T-helper 2 cell (primary cell): ENCODE measurements at regions not wholly inside any gene's neighbourhood (a gene's known extent, or its start where the extent isn't known, plus 50 kb on each side); places are given as distances from the start of the nearest gene placed in this dataset.

Experiments
- DNase-seq, 5 experiments: peaks; one replicate each; pipeline versions ENCODE4 v3.0.0 to v3.0.0-alpha.2; 2012 to 2022

DNA sequence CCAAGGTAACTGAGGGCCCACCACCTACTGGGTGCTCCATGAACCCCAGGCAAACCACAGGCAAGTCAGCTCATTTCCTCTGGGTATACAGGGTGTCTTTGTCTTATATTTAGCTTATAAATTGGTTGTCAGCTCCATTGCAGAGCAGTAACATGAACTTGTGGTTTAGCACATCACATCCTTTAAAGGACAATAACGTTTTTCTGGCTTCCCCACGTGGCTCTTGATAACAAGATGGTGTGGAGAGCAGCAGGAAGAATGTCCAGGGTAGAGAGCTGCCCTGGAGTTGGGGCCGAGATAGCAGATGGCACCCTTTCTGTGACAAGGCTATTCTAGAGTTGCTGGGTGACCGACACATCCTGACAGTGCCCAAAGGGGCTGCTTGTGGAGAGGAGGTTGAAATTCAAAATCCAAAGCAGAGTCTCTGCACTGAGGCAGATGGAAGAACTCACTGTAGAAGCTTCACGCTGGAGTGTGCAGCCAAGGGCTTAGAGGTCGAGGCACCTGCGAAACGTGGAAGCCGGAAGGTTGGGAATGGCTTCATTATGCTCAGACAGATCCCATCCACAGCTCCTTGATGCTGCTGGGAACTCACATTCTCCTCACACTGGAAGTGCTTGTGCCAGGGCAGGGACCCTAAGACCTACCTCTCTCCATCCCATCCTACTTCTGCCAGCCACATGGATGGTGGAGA, 133.0 kb upstream of the FRY start:
- peak in 1 of 5 experiments; percentile 71 for DNase-seq

DNA sequence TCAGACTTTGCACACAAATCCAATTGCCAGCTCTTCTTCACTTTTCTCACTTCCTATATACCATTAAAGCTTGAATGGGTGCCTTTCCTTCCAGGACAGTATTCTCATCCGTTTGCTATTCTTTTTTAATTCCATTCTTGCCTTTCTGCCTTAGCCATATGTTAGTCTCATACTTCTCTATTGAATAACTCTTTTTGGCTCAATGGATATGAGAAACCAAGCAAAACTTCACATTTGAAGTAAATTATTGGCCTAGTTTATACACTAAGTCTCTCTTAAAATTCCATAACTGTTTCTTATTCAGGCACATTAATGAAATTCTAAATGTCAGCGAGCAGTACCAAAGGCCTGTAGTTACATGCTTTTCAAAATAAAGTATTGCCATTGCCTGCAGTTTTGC, 129.6 kb upstream of the FRY start:
- no peak for DNase-seq

DNA sequence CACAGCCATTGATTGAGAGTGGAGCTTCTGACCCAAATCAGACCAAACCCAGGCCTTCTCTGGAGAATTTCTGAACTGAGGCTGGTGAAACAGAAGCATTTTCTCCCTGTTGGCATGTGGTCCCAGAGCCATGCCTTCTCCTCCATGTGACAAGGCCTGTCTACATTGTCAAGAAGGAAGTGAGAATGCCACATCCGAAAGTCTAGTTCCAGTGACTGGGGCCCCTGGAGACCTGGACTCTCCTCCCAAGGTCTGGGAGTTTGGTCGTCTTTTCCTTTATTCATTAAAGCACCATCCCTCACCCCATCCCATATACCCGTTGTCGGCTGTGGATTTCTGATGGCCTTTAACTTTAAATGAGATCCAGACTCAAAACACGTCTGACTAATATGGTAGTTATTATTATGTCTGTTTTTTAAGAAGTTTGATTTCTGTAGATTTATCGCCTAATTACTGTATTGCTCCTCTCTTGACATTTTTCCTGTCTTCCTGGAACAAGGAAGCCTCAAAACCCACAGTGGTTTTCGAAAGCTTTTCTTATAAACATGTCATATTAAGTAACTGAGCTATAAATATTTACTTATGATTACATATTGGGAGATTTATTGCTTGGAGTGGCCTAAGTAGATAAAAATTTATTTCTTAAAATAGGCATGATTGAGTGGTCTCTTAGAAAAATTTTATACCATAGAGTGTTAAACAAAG, 128.3 kb upstream of the FRY start:
- DNase-seq: no peak

DNA sequence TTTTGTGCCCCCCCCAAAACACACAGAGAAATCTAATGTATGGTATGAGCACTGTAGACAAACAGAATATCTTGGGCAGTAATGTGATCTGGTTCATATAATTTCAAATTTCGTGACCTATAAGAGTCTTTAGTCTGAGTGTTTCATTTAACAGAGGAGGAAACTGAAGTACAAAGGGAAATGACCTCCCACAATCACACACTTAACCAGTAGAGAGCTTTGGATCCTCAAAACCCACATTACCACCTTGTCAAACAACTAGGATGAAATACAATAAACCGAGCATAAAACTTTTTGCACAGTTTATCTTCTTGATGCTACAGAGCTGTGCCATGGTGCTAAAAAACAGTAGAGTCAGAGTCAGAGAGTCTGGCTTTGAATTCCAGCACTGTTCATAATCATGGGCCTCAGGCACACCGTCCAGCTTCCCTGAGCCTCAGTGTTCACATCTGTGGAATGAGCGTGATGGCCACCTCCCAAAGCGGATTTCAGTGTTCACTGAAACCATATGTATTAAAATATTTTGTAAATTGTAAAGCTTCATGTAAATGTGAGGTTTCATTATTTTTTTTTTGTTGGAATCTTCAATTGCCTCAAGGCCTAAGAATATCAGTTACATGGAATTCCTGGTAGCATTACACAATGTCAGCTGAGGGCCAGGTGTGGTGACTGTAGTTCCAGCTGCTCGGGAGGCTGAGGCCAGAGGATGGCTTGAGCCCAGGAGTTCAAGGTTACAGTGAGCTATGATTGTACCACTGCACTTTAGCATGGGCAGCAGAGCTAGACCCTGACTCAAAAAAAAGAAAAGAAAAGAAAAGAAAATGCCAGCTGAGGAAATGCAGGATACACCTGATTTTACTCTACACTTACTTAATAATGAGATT, 126.4 kb upstream of the FRY start:
- DNase-seq: no peak

DNA sequence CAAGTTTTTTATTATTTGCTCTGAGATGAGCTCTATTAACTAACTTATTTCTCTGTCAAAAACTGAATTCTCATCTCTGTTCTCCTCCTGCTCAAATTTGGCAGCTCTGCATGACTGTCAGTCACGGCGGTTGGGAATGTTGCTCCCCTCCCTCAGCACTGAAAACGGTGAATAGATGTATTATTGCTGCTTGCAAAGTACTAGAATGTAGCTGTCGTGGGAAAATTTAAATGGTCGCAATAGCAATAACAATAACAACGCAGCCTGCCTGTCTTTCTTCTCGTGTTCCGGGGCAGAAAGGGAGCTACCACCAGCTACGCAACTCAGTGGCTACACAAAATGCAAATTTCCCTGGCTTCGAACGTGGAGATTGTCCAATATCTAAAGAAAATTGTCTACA, 125.6 kb upstream of the FRY start:
- no peak for DNase-seq

DNA sequence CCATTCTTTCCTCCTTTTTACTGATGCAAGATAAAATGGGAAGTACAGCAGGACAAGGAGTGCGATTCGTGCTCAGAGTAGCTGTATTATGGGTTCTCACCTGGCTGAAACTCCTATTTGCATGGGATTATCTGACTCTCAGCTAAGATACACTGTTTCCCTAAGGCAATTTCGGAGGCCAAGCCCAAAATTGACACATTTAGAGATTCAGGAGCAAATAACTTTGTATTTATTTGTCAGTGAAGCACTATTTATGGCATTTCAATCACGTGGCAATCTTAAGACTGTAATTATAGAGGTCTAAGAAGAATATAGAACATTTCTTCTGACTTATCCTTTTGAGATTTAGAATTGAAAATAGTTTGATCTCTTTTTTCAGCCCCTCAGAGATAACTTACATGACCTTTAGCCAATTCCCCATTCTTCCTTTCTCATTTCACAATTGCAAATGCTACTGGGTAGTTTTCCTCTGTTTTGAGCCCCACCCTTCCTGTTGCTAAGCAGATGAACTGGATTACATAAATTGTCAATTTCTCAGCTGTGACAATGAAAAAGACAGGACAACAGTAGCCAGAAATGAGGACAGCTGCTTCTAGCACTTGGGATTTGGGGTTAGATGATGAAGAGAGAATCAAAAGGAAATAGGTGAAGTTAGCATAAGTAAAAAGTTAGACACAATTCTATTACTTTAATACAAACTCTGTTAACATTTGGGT, 122.7 kb upstream of the FRY start:
- DNase-seq: no peak

DNA sequence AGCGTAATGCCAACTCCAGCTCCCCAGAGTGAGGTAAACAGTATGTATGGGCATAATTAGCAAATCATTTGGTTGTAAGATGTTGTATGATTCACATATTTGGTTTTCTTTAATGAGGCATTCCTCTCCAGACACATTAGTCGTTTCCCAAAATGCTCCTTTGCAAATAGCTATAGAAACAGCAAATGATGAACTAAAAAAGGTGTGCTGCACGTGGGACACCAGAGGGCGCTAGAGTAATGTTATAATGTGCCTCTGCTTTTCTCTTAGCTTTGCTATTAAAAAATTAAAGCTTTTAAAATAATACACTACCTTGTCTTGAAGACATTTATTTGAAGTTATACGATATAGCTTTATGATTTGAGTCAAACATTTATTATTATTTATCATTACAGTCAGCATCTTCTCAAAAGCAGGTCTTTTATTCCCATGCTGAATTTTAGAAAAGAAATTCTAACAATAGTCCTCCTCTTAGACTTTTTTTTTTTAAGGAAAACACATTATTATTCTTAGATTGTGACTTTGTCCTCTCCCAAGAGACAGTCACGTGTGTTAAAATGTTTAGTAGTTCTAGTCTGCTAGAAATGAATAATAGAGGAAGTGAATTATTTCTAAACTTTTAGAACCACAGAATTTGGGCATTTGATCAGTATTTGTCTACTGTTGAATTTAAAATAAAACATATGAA, 121.6 kb upstream of the FRY start:
- DNase-seq: peak in 4 of 5 experiments; percentile 7 to 75 (median 17)

DNA sequence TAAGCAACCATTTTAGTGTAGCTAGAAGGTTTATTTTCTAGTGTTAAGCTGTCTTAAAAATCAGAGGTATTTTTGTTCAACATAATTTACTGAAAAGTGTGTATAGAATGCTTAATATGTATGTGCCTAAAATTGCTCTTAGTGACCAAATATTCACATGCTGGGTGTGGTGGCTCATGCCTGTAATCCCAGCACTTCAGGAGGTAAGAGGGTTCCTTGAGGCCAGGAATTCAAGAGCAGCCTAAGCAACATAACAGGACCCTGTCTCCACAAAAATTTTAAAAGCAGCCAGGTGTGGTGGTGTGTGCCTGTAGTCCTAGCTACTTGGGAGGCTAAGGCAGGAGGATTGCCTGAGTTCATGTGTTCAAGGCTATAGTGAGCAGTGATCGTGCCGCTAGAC, 120.9 kb upstream of the FRY start:
- DNase-seq: no peak

DNA sequence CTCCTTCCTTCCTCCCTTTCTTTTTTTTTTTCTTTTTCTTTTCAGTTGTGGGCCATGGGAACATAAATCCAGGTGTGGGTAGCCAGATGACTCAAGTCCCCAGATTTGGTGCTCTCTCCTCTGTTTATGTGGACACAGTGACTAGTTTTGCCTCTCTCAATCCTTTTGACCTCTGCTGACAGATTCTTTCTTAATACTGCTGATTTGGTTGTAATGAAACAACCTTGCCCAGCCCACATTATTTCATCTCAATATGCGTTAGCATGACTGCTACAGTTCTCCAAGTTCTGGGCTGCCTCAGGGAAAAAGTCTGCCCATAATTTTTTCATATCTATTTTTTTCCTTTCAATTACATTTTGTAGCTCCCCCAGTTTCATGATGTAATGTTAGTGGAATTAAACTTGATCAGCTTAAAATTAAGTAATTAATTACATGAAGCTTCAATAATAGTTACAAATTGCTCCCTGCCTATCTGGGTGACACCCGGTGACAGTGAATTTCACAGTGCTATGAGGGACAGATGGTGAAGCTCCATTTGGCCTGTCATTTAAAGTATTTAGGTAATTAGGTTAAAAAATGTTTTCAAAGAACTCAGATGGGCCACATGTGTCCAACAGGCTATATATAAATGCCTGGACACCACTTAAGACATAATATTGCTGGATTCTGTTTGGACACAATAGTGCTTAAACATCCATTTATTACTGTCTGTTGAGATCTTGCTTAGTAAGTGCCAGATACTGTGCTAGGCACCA, 118.8 kb upstream of the FRY start:
- no peak for DNase-seq

DNA sequence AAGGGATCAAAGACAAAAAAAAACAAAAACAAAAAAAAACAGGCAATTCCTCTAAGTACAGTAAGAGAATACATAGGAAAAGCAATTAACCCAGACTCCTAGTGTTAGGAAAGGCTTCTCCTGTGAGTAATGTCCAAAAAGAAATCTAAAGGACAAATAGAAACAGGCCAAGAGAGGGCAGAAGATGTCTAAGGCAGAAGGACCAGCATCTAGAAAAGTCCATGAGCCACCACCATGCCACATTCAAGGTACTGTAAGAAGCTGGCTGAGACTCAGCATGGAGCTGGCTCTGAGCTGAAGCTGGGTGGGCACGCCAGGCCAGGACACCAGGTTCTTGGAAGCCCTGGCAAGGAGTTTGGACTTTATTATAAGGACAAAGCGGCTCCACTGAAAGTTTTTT, 118.1 kb upstream of the FRY start:
- peak in 1 of 5 experiments; percentile 41 for DNase-seq

DNA sequence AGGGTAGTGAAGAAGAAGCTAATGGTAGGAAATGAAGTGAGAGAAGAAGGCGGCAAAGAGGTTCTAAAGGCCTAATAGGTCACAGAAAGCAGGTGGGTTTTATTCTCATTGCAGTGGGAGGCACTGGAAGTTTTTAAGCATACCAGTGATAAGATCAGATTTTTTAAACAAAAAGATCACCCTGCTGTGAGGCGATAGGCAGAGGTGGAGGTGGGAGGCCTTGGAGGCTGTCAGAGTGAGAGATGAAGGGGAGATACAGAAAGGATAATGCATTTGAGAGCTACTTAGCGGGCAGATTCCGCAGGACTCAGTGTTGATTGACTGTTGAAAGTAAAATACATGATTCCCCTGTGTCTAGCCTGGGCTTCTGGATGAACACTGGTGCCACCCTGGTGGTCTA, 116.7 kb upstream of the FRY start:
- no peak for DNase-seq

DNA sequence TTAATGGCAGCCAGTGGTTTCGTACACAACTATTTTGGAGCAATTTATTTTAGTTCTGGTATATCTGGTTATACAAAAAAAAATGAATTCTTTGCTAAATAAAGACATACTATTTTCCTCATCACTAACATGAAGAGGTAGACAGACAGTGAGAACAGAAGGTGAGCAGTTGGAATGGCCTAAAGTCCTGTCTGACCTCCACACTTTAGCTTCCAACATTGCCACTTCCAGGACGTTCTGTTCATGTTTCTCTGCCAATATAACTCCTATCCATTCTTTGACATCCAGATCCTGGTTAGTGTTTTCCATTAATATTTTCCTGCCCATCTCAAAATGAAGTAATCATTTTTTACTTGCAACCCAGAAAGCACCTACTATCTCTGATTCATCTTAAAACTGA, 112.9 kb upstream of the FRY start:
- no peak for DNase-seq

DNA sequence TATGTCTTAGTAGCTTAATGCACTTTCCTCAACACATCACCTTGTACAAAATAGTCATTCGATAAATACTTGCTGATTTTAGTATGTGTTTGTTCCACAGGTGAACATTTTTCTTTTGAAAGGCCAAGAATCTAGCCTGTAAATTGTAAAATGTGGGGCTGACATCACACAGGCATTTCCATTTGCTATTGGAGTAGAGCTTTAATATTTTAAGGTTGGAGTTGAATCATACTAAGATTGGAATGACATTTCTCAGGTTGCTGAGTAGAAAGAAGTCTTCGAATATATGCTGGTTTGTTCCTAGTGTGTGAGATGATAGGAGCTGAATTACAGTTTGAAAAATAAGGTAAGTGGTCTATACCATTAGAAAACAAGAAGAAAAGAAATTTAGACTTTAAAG, 112.3 kb upstream of the FRY start:
- no peak for DNase-seq

DNA sequence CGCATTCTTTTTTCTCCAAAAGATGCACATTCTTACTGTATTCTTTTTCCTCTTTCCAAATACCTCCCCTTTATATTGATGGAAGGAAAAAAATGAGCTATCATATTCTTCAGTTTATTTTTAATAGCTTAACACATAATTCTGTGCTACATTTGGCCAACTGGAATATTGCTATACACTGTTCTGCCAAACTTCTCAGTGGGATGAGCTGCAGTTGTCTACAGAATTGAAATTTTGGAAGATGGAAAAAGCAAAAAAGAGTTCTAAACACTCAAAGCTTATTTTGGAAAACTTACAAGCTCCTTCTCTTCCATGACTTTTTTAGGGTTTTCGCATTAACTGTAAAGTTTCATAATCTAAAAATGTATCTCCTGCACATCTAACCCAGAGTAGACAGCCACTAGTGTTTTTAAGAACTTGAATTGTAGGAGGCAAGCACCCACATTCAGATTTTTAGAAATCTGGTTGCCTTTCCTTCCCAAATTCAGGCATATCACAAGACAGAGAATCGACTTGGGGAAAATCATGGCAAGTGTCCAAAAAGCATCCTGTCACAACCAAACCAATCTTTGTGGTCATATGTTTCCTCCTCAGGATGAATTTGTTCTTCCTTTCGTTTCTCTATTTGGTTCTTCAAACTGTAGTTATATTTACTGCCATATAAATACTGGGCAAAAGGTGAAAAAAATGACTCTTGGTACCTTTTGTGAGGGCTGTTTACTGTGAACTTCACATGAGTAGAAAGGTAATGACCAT, 111.4 kb upstream of the FRY start:
- peak in 1 of 5 experiments; percentile 37 for DNase-seq

DNA sequence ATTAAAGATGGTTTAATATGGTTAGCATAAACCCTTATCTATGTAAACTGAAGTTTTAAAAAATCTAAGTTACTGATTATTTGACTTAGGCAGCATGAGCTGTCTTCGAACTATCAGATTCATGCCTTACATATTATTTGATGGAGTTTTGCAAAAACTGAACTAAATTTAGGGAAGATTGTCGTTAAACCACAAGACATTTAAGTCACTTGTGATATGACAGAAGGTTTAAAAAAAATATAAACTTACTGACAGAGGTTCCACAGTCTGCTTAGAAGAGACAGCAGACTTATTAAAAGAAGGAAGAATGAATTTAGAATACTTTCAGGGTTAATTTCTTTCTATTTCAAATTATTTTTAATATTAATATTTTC, 110.9 kb upstream of the FRY start:
- DNase-seq: no peak

DNA sequence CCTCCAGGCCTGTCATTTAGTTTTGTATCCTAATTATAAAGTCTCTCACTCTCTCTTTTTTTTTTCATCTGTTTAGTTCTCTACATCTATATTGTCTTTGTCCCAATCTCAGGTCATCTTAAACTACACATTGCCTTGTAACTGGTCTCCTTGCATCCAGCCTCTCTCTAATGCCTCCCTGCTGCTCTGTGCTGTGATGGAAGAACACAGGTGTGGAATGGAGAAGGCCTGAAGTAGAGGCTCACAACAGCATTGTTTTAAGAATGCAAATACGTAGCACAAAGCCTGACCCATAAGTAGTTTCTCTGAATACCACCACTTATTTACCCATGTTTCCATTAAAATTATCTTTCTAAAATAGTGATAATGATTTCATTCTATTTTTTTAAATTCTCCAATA, 108.8 kb upstream of the FRY start:
- no peak for DNase-seq

DNA sequence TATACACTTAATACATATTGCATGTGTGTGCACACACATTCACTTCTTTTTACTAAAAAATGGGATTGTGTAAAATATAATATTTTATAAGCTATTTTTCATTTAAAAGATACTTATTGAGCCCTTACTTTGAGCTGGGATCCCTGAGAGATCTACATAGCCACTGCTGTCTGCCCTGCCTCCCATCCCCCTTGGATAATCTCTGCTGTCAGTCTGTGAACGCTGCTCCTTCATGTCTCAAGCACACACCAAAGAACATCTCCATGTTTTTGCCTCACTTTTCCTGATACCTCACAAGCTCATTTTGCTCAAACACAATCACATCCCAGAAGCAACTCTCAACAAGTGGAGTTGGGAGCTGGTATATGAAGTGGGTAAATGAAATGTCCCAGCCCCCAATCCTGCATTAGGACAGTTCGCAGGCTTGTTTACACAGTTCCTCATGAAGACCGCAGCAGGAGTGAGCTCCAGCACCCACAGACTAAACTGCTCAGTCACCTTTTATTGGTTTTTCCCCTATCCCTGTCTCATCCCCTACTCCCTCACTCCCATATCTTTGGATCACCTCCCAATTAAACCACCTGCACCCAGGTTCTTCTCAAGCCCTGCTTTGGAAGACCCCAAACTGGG, 108.3 kb upstream of the FRY start:
- no peak for DNase-seq

DNA sequence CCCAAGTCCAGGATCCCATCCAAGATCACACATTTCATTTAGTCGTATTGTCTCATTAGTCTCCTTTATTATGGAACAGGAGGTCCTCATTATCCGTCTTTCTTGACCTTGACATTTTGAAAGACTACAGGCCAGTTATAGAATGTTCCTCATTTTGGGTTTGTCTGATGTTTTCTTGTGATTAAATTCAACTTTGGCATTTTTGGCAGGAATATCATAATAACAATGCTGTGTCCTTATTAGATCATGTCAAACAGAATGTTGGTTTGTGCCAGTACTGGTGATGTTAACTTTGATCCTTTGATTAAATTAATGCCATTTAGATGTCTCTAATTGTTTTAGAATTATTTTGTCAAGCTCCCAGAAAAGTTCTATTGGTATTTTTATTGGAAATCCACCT, 106.5 kb upstream of the FRY start:
- DNase-seq: no peak

DNA sequence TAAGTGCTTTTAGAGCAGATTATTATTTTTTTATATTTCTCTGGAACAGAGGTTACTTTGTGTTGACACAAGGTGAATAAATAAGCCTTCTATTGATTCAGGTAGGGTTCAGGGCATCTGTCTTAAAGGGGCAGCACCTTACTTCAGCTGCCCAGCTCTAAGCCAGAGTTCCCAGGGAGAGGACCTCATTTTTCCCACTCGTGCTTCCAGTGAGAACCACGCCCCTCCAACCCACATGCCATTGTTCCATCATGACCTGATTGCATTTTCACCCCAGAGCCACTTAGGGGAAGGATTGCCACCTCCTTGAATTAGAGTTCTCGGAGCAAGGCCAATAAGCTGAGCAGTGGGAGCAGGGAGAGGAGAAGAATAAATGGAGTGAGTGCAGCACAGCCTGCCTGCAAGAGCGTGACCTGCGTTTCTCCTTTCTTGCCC, 104.3 kb upstream of the FRY start:
- no peak for DNase-seq
